HepG2 (cell line): ENCODE measurements at regions not wholly inside any gene's neighbourhood (a gene's known extent, or its start where the extent isn't known, plus 50 kb on each side); places are given as distances from the start of the nearest gene placed in this dataset.

Experiments
- ATAC-seq: fragments of 200-7000 bp; cut with Tn5 transposase; 3 replicates; pipeline ENCODE4 v1.9.1; 2020; ENCODE audit warnings: mild to moderate bottlenecking, moderate library complexity
- BruUV-seq: library from RNA; stranded (reverse); fragments of 400-500 nt; replicated peaks from 2 replicates; lab custom pipeline; 2021; lab: Mats Ljungman, UMichigan
- CTCF ChIA-PET: fragments of 300-600 bp; formaldehyde crosslinking; extraction: SDS; loops from one replicate; lab custom pipeline; 2021; ENCODE audit warnings: low total read pairs, inconsistent platforms, low intra/inter-chr PET ratio; lab: Yijun Ruan, JAX
- POLR2A ChIA-PET: fragments of 350-600 bp; sonication (Branson Sonifier 250); formaldehyde crosslinking; loops from one replicate; lab custom pipeline; 2020; ENCODE audit warnings: antibody characterized with exemption, inconsistent platforms; lab: Yijun Ruan, JAX
- DNase-seq: peaks from one replicate; pipeline ENCODE4 v3.0.0-alpha.2; 2015; ENCODE audit warnings: low spot score
- FAIRE-seq: peaks from 3 replicates; lab custom pipeline; 2011; peaks lifted over from hg19 to GRCh38; lab: Jason Lieb, UNC
- H2AFZ ChIP-seq: one replicate; pipeline ENCODE4 v1.6.1; 2011; ENCODE audit warnings: low read length, inconsistent platforms
- H3K27ac ChIP-seq: fragments of 300-600 bp; 3 replicates; pipeline ENCODE4 v1.8.0; 2011; ENCODE audit warnings: mixed run types, mild to moderate bottlenecking, mixed read lengths, low read length, inconsistent platforms; ENCODE audit not compliant: insufficient read depth; ENCODE audit errors: extremely low read length
- H3K27me3 ChIP-seq, 2 experiments: fragments of 200-600 bp in 1 of 2; 2 replicates in 1 of 2; 3 replicates in 1 of 2; pipeline versions ENCODE4 v1.6.0 to v1.8.0; 2011; ENCODE audit warnings: low read length in 2 of 2, mild to moderate bottlenecking in 2 of 2, moderate library complexity in 2 of 2, inconsistent platforms in 1 of 2; ENCODE audit not compliant: insufficient read depth in 2 of 2, control insufficient read depth in 1 of 2
- H3K36me3 ChIP-seq, 2 experiments: fragments of 200-600 bp in 1 of 2; replicated peaks in 1 of 2; 2 replicates in 1 of 2; 3 replicates in 1 of 2; pipeline versions ENCODE4 v1.5.1 to v1.8.0; 2011; ENCODE audit warnings: low read length in 2 of 2, inconsistent platforms in 1 of 2; ENCODE audit not compliant: insufficient read depth in 2 of 2, control insufficient read depth in 1 of 2
- H3K4me1 ChIP-seq: 2 replicates; pipeline ENCODE4 v1.5.1; 2012; ENCODE audit warnings: low read length, inconsistent platforms; ENCODE audit not compliant: insufficient read depth
- H3K4me2 ChIP-seq: 2 replicates; pipeline ENCODE4 v1.6.0; 2011; ENCODE audit warnings: low read depth, low read length, inconsistent platforms
- H3K4me3 ChIP-seq, 3 experiments: fragments of 200-600 bp in 1 of 3; sonication (generic), shearing (Covaris generic) in 1 of 3; replicated peaks in 1 of 3; 2 replicates each; pipeline ENCODE4 v1.5.1; 2011 to 2016; ENCODE audit warnings: low read length in 3 of 3, inconsistent platforms in 2 of 3, low read depth in 2 of 3, mild to moderate bottlenecking in 2 of 3, control low read depth in 1 of 3, mixed read lengths in 1 of 3; ENCODE audit not compliant: insufficient read depth in 1 of 3
- H3K79me2 ChIP-seq: one replicate; pipeline ENCODE4 v1.6.1; 2011; ENCODE audit warnings: low read length, inconsistent platforms; ENCODE audit not compliant: insufficient read depth
- H3K9ac ChIP-seq: 2 replicates; pipeline ENCODE4 v1.6.0; 2011; ENCODE audit warnings: mild to moderate bottlenecking, low read depth, low read length, inconsistent platforms; ENCODE audit not compliant: insufficient read depth
- H3K9me3 ChIP-seq: 2 replicates; pipeline ENCODE4 v1.5.1; 2012; ENCODE audit warnings: mild to moderate bottlenecking, low read length
- H4K20me1 ChIP-seq: 2 replicates; pipeline ENCODE4 v1.6.0; 2011; ENCODE audit warnings: inconsistent platforms, mild to moderate bottlenecking, low read length, moderate library complexity; ENCODE audit not compliant: insufficient read depth
- AGO2 ChIP-seq: fragments of 200-400 bp; formaldehyde crosslinking; optimal IDR thresholded peaks from 2 replicates; pipeline ENCODE3; 2017; ENCODE audit warnings: mild to moderate bottlenecking, low read depth, low read length, moderate library complexity
- BCLAF1 ChIP-seq: fragments of 450-650 bp; IDR thresholded peaks from 2 replicates; pipeline ENCODE4 v1.6.1; 2017; ENCODE audit warnings: mild to moderate bottlenecking
- BORCS8-MEF2B ChIP-seq: sonication (generic); formaldehyde crosslinking; IDR thresholded peaks from 2 replicates; pipeline ENCODE4 v1.8.0; 2022; ENCODE audit warnings: mild to moderate bottlenecking, missing genetic modification reagents
- GFI1 ChIP-seq: sonication (generic); formaldehyde crosslinking; IDR thresholded peaks from 2 replicates; pipeline ENCODE4 v1.5.0; 2020; ENCODE audit warnings: missing genetic modification reagents, mild to moderate bottlenecking, borderline replicate concordance
- HNRNPK ChIP-seq: fragments of 200-400 bp; formaldehyde crosslinking; IDR thresholded peaks from 2 replicates; pipeline ENCODE4 v1.6.1; 2018; ENCODE audit warnings: low read length, low read depth, moderate library complexity, mild to moderate bottlenecking; ENCODE audit not compliant: poor library complexity, severe bottlenecking
- KDM2A ChIP-seq: sonication (generic); formaldehyde crosslinking; IDR thresholded peaks from 2 replicates; pipeline ENCODE4 v1.4.0; 2020; ENCODE audit warnings: low read depth, missing genetic modification reagents, borderline replicate concordance
- LBX2 ChIP-seq: sonication (generic); formaldehyde crosslinking; IDR thresholded peaks from 2 replicates; pipeline ENCODE4 v1.5.0; 2020; ENCODE audit warnings: missing genetic modification reagents, mild to moderate bottlenecking, borderline replicate concordance
- MNT ChIP-seq: fragments of 450-650 bp; IDR thresholded peaks from 2 replicates; pipeline ENCODE4 v1.6.1; 2016
- NFYC ChIP-seq: IDR thresholded peaks from 2 replicates; pipeline ENCODE4 v1.6.1; 2016; ENCODE audit warnings: missing genetic modification reagents, missing compliant biosample characterization
- REXO4 ChIP-seq: sonication (generic); formaldehyde crosslinking; IDR thresholded peaks from 2 replicates; pipeline ENCODE4 v1.8.0; 2022; ENCODE audit warnings: missing genetic modification reagents, mild to moderate bottlenecking, borderline replicate concordance
- RORA ChIP-seq: sonication (generic); formaldehyde crosslinking; IDR thresholded peaks from 2 replicates; pipeline ENCODE4 v1.5.0; 2020; ENCODE audit warnings: mild to moderate bottlenecking, missing genetic modification reagents, moderate library complexity
- SP4 ChIP-seq: sonication (generic); formaldehyde crosslinking; IDR thresholded peaks from 2 replicates; pipeline ENCODE4 v1.8.1; 2023; ENCODE audit warnings: mild to moderate bottlenecking, missing genetic modification reagents
- ZNF331 ChIP-seq: sonication (generic); formaldehyde crosslinking; IDR thresholded peaks from 2 replicates; pipeline ENCODE4 v1.4.0; 2020; ENCODE audit warnings: missing genetic modification reagents
- ZNF703 ChIP-seq: sonication (generic); formaldehyde crosslinking; IDR thresholded peaks from 2 replicates; pipeline ENCODE4 v1.5.1; 2020; ENCODE audit warnings: missing genetic modification reagents, mild to moderate bottlenecking, moderate library complexity, borderline replicate concordance
- WGBS: methylation state at CpG from one replicate; pipeline ENCODE4 v1.1.6; 2017; ENCODE audit warnings: low lambda C conversion rate; 5-methylcytosine and 5-hydroxymethylcytosine counted together
- in situ Hi-C: cut with HindIII; loops from 2 replicates; pipeline ENCODE4 v1.10.0; 2017; ENCODE audit warnings: low pct_unique_long_range_greater_than_20kb; ENCODE audit not compliant: extremely low pct_ligation_motif_present
- intact Hi-C: fragments of 100-400 bp; cut with micrococcal nuclease; formaldehyde crosslinking; loops from one replicate; pipeline ENCODE4 v1.10.0; 2022; ENCODE audit not compliant: unreplicated experiment

GRCh38 chr17:71089431-71089830, 920.1 kb downstream of the KCNJ2 start:
- in situ Hi-C loops (no loop called here), intact Hi-C loops (loop anchor here (5.0 to 10.0 kb wide), 2 partner anchors 375 to 1453 kb away; no protein-coding TSS in a partner anchor)
- peaks cover 38% of the 10 kb centered on the region for H3K9me3 ChIP-seq
- ChIA-PET POLR2A (no interaction called here), CTCF (no interaction called here)
- no peak overlapping the region for H3K27ac ChIP-seq
- TF ChIP-seq REXO4 (CRISPR knock-in tag) (no peak), ZNF703 (no peak), GFI1 (CRISPR knock-in tag) (no peak), HNRNPK (no peak), KDM2A (no peak), BORCS8-MEF2B (CRISPR knock-in tag) (no peak), LBX2 (CRISPR knock-in tag) (no peak), NFYC (CRISPR knock-in tag) (no peak)
- no peaks in the 10 kb centered on the region for H3K4me1 ChIP-seq
- H3K79me2 ChIP-seq, result no peaks in the 10 kb centered on the region
- no peak overlapping the region for H3K4me2 ChIP-seq
- H3K27me3 ChIP-seq, result no peaks in the 10 kb centered on the region
- H4K20me1 ChIP-seq, result no peaks in the 10 kb centered on the region
- no peaks in the 10 kb centered on the region for H3K36me3 ChIP-seq
- H3K9ac ChIP-seq, result no peak overlapping the region
- no TSS peak for BruUV-seq
- DNase-seq, result no peak
- no peak overlapping the region for H2AFZ ChIP-seq
- 2% methylated on average over 1 of the region's 1 CpG for WGBS
- FAIRE-seq, result no peak
- H3K4me3 ChIP-seq, result no peak overlapping the region
- no peak for ATAC-seq

- POLR2A ChIA-PET, result no interaction called here
- H3K79me2 ChIP-seq, result no peaks in the 10 kb centered on the region
- no peak overlapping the region for H2AFZ ChIP-seq
- no peak overlapping the region for H3K27ac ChIP-seq
- H3K27me3 ChIP-seq, result no peaks in the 10 kb centered on the region
- intact Hi-C loops (no loop called here), in situ Hi-C loops (no loop called here)
- CTCF ChIA-PET, result no interaction called here
- H4K20me1 ChIP-seq, result no peaks in the 10 kb centered on the region
- no peaks in the 10 kb centered on the region for H3K4me1 ChIP-seq
- H3K9me3 ChIP-seq, result peaks cover 50% of the 10 kb centered on the region
- no TSS peak for BruUV-seq
- H3K9ac ChIP-seq, result no peak overlapping the region
- no peaks in the 10 kb centered on the region for H3K36me3 ChIP-seq
- no peak for FAIRE-seq
- WGBS, result 3% methylated on average over 4 of the region's 4 CpGs
- no peak for ATAC-seq
- no peak for DNase-seq
- H3K4me3 ChIP-seq, result no peak overlapping the region
- H3K4me2 ChIP-seq, result no peak overlapping the region
- no peak for TF ChIP-seq RORA (CRISPR knock-in tag)
- no peak for TF ChIP-seq ZNF331 (CRISPR knock-in tag)
- no peak for TF ChIP-seq MNT
- no peak for TF ChIP-seq AGO2
- TF ChIP-seq BCLAF1, result no peak
- TF ChIP-seq SP4 (CRISPR knock-in tag), result no peak
These were observed 928.7 kb downstream of the KCNJ2 start for GRCh38 chr17:71098071-71098470.
